Transverse colon (tissue), 4 donors: ENCODE measurements at regions not wholly inside any gene's neighbourhood (a gene's known extent, or its start where the extent isn't known, plus 50 kb on each side); places are given as distances from the start of the nearest gene placed in this dataset.

Experiments
- DNase-seq: peaks from one replicate; pipeline ENCODE4 v3.0.0-alpha.2; 2019
- H3K27ac ChIP-seq, 4 donors: fragments of 200-600 bp; sonication (generic); 2 replicates each; pipeline ENCODE4 v1.5.1; 2016 to 2018; ENCODE audit warnings: inconsistent platforms in 4 of 4
- H3K27me3 ChIP-seq: fragments of 200-600 bp; sonication (generic); 2 replicates; pipeline ENCODE4 v1.5.1; 2017; ENCODE audit warnings: inconsistent platforms
- H3K36me3 ChIP-seq, 4 donors: fragments of 200-600 bp; sonication (generic); 2 replicates each; pipeline ENCODE4 v1.5.1; 2017 to 2019; ENCODE audit warnings: inconsistent platforms in 4 of 4
- H3K4me1 ChIP-seq, 4 donors: fragments of 200-600 bp; sonication (generic); 2 replicates each; pipeline ENCODE4 v1.5.1; 2017 to 2020; ENCODE audit warnings: inconsistent platforms in 4 of 4
- H3K4me3 ChIP-seq, 4 donors: fragments of 200-600 bp; sonication (generic); 1 replicate in 1 of 4; 2 replicates in 3 of 4; pipeline versions ENCODE4 v1.5.1 to v1.6.1; 2017 to 2019; ENCODE audit warnings: inconsistent platforms in 4 of 4
- H3K9me3 ChIP-seq, 2 donors: fragments of 200-600 bp; sonication (generic); 2 replicates each; pipeline ENCODE4 v1.5.1; 2017 to 2019; ENCODE audit warnings: inconsistent platforms in 2 of 2
- CTCF ChIP-seq, 5 experiments: fragments of 200-600 bp in 3 of 5; fragments of 450-650 bp in 2 of 5; sonication (generic) in 3 of 5; IDR thresholded peaks; 1 replicate in 2 of 5; 2 replicates in 3 of 5; pipeline ENCODE4 v1.5.1; 2016 to 2017; ENCODE audit warnings: antibody characterized with exemption in 5 of 5, inconsistent platforms in 3 of 5, mild to moderate bottlenecking in 2 of 5, moderate library complexity in 1 of 5
- EP300 ChIP-seq: sonication (generic); formaldehyde crosslinking; IDR thresholded peaks from one replicate; pipeline ENCODE4 v1.6.1; 2017; ENCODE audit warnings: antibody characterized with exemption, low read depth
- POLR2A ChIP-seq: fragments of 450-650 bp; IDR thresholded peaks from one replicate; pipeline ENCODE4 v1.6.1; 2016; ENCODE audit warnings: antibody characterized with exemption, mild to moderate bottlenecking, moderate library complexity
- POLR2AphosphoS5 ChIP-seq, 3 donors: sonication (generic); formaldehyde crosslinking; IDR thresholded peaks; one replicate each; pipeline ENCODE4 v1.6.1; 2016; ENCODE audit warnings: antibody characterized with exemption in 3 of 3
- WGBS, 2 donors: methylation state at CpG; one replicate each; pipeline ENCODE4 v1.1.5; 2018; ENCODE audit warnings: low coverage in 1 of 2; 5-methylcytosine and 5-hydroxymethylcytosine counted together
- in situ Hi-C, 4 donors: fragments of 200-750 bp; cut with MboI; loops; one replicate each; pipeline versions ENCODE4 v1.15.0 to v1.15.1; 2017; ENCODE audit warnings: low sequenced_read_pairs in 3 of 4, low pct_ligation_motif_present in 1 of 4, low pct_unique_long_range_greater_than_20kb in 1 of 4
- intact Hi-C: fragments of 100-400 bp; cut with DNase I; formaldehyde crosslinking; loops from one replicate; pipeline ENCODE4 v1.15.1; 2023; ENCODE audit warnings: low total_unique reads

- Histone ChIP-seq H3K27me3 (no peaks in the 10 kb centered on the region), H3K36me3 (no peaks in the 10 kb centered on the region), H3K9me3 (peaks cover 0 to 5% of the 10 kb centered on the region in 2 donors), H3K4me1 (no peaks in the 10 kb centered on the region), H3K4me3 (no peak overlapping the region), H3K27ac (no peak overlapping the region)
- no peak for DNase-seq
- intact Hi-C loops: no loop called here
- TF ChIP-seq EP300 (no peak), CTCF (IDR thresholded peaks at IDR 0.05) (no peak), POLR2A (no peak), POLR2AphosphoS5 (IDR thresholded peaks at IDR 0.05) (no peak)
- in situ Hi-C loops: no loop called here
- WGBS, 2 donors: 83 to 89% methylated on average over 2 to 3 of the region's 3 CpGs
These were observed 648.3 kb upstream of the CFAP20DC start for GRCh38 chr3:59698091-59698490.

GRCh38 chr3:59696783-59697182 lies 647.0 kb upstream of the CFAP20DC start:
- intact Hi-C loops: no loop called here
- in situ Hi-C loops: no loop called here

GRCh38 chr3:59695860-59696259 lies 646.0 kb upstream of the CFAP20DC start:
- in situ Hi-C loops: no loop called here
- peaks cover 0 to 5% of the 10 kb centered on the region in 2 donors for H3K9me3 ChIP-seq
- intact Hi-C loops: no loop called here
- H3K27me3 ChIP-seq: no peaks in the 10 kb centered on the region
- no peak overlapping the region for H3K27ac ChIP-seq
- no peaks in the 10 kb centered on the region for H3K4me1 ChIP-seq
- DNase-seq: no peak
- TF ChIP-seq EP300 (no peak), POLR2AphosphoS5 (IDR thresholded peaks at IDR 0.05) (no peak), POLR2A (no peak), CTCF (IDR thresholded peaks at IDR 0.05) (no peak)
- WGBS, 2 donors: 23 to 32% methylated on average over 4 of the region's 4 CpGs
- no peaks in the 10 kb centered on the region for H3K36me3 ChIP-seq
- H3K4me3 ChIP-seq: no peak overlapping the region

More at GRCh38 chr3:59696783-59697182, 647.0 kb upstream of the CFAP20DC start:
- Histone ChIP-seq H3K9me3 (peaks cover 0 to 5% of the 10 kb centered on the region in 2 donors), H3K36me3 (no peaks in the 10 kb centered on the region), H3K4me1 (no peaks in the 10 kb centered on the region), H3K27ac (no peak overlapping the region), H3K4me3 (no peak overlapping the region), H3K27me3 (no peaks in the 10 kb centered on the region)
- DNase-seq: no peak
- TF ChIP-seq CTCF (IDR thresholded peaks at IDR 0.05): no peak
- TF ChIP-seq POLR2A: no peak
- TF ChIP-seq EP300: no peak
- TF ChIP-seq POLR2AphosphoS5 (IDR thresholded peaks at IDR 0.05): no peak

GRCh38 chr3:59692117-59692516 lies 642.3 kb upstream of the CFAP20DC start:
- no peaks in the 10 kb centered on the region for H3K4me1 ChIP-seq
- no peaks in the 10 kb centered on the region for H3K27me3 ChIP-seq
- in situ Hi-C loops (no loop called here), intact Hi-C loops (no loop called here)
- 51 to 64% methylated on average over 3 of the region's 3 CpGs for WGBS, 2 donors
- no peaks in the 10 kb centered on the region for H3K36me3 ChIP-seq
- peaks cover 0 to 5% of the 10 kb centered on the region in 2 donors for H3K9me3 ChIP-seq
- no peak for DNase-seq
- H3K27ac ChIP-seq: no peak overlapping the region
- no peak overlapping the region for H3K4me3 ChIP-seq
- TF ChIP-seq EP300: no peak
- TF ChIP-seq POLR2A: no peak
- TF ChIP-seq POLR2AphosphoS5 (IDR thresholded peaks at IDR 0.05): no peak
- TF ChIP-seq CTCF (IDR thresholded peaks at IDR 0.05): no peak
